K562 (cell line): ENCODE measurements at regions not wholly inside any gene's neighbourhood (a gene's known extent, or its start where the extent isn't known, plus 50 kb on each side); places are given as distances from the start of the nearest gene placed in this dataset.

Experiments
- ATF1 ChIP-seq, 2 experiments: fragments of 450-650 bp in 1 of 2; IDR thresholded peaks; 2 replicates each; pipeline ENCODE4 v1.6.1; 2016; ENCODE audit warnings: missing compliant biosample characterization in 1 of 2, missing genetic modification characterization in 1 of 2
- BACH1 ChIP-seq: fragments of 200-800 bp; sonication (Bioruptor generic); IDR thresholded peaks from 2 replicates; pipeline ENCODE4 v1.6.1; 2016; ENCODE audit warnings: missing genetic modification characterization, missing compliant biosample characterization
- EP300 ChIP-seq: IDR thresholded peaks from 2 replicates; pipeline ENCODE4 v1.6.1; 2012; ENCODE audit warnings: low read length, improper control_type of control experiment
- HDAC3 ChIP-seq: fragments of 450-650 bp; IDR thresholded peaks from 2 replicates; pipeline ENCODE4 v1.6.1; 2018; ENCODE audit warnings: borderline replicate concordance, mild to moderate bottlenecking, moderate library complexity; ENCODE audit not compliant: partially characterized antibody
- HDGF ChIP-seq: fragments of 450-650 bp; IDR thresholded peaks from 2 replicates; pipeline ENCODE4 v1.6.1; 2016
- NFYB ChIP-seq: IDR thresholded peaks from 2 replicates; pipeline ENCODE4 v1.6.1; 2011; ENCODE audit warnings: mild to moderate bottlenecking, moderate library complexity; ENCODE audit not compliant: insufficient read length; ENCODE audit errors: extremely low read depth
- NRF1 ChIP-seq, 2 experiments: fragments of 450-650 bp; IDR thresholded peaks in 1 of 2; conservative IDR thresholded peaks in 1 of 2; 2 replicates each; pipeline ENCODE4 v1.6.1; 2014; ENCODE audit warnings: mild to moderate bottlenecking in 2 of 2
- POLR2A ChIP-seq: fragments of 450-650 bp; conservative IDR thresholded peaks from 2 replicates; pipeline ENCODE4 v1.6.1; 2016
- POLR2AphosphoS5 ChIP-seq: IDR thresholded peaks from 2 replicates; pipeline ENCODE4 v1.6.1; 2011; ENCODE audit warnings: mild to moderate bottlenecking, low read depth, low read length, moderate library complexity; ENCODE audit not compliant: control insufficient read depth, insufficient read depth
- POLR3A ChIP-seq: IDR thresholded peaks from 2 replicates; pipeline ENCODE4 v1.6.1; 2011; ENCODE audit warnings: borderline replicate concordance, mild to moderate bottlenecking, moderate library complexity; ENCODE audit not compliant: insufficient read length, insufficient read depth; ENCODE audit errors: extremely low read depth
- SPI1 ChIP-seq: IDR thresholded peaks from 2 replicates; pipeline ENCODE4 v1.6.1; 2011; ENCODE audit warnings: low read depth, low read length, control low read depth, borderline replicate concordance
- TF ChIP-seq, protein P1 (sequence below): sonication (generic); formaldehyde crosslinking; IDR thresholded peaks from 2 replicates; pipeline ENCODE4 v1.4.0; 2020; ENCODE audit warnings: mild to moderate bottlenecking, missing genetic modification reagents
- TF ChIP-seq, protein P2 (sequence below), 2 experiments: fragments of 450-650 bp; formaldehyde crosslinking in 1 of 2; IDR thresholded peaks; 2 replicates each; pipeline versions ENCODE4 v1.4.0 to v1.6.1; 2014 to 2020; ENCODE audit warnings: mild to moderate bottlenecking in 2 of 2, borderline replicate concordance in 1 of 2, low read depth in 1 of 2

GRCh38 chr5:164893071-164893470, 1387.7 kb downstream of the MAT2B start:
- TF ChIP-seq POLR3A (no peak), EP300 (no peak), POLR2AphosphoS5 (no peak), ATF1 (CRISPR knock-in tag; IDR thresholded peaks at IDR 0.05) (no peak), ATF1 (tag; IDR thresholded peaks at IDR 0.05) (no peak), HDGF (no peak), NFYB (no peak), NRF1 (conservative IDR thresholded peaks at IDR 0.05 in 1 of 2, IDR thresholded peaks at IDR 0.05 in 1 of 2) (no peak), SPI1 (no peak), POLR2A (no peak), HDAC3 (no peak), BACH1 (tag) (no peak)
- TF ChIP-seq, protein P1, sequence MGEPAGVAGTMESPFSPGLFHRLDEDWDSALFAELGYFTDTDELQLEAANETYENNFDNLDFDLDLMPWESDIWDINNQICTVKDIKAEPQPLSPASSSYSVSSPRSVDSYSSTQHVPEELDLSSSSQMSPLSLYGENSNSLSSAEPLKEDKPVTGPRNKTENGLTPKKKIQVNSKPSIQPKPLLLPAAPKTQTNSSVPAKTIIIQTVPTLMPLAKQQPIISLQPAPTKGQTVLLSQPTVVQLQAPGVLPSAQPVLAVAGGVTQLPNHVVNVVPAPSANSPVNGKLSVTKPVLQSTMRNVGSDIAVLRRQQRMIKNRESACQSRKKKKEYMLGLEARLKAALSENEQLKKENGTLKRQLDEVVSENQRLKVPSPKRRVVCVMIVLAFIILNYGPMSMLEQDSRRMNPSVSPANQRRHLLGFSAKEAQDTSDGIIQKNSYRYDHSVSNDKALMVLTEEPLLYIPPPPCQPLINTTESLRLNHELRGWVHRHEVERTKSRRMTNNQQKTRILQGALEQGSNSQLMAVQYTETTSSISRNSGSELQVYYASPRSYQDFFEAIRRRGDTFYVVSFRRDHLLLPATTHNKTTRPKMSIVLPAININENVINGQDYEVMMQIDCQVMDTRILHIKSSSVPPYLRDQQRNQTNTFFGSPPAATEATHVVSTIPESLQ (CRISPR knock-in tag), result no peak
- TF ChIP-seq, protein P2, sequence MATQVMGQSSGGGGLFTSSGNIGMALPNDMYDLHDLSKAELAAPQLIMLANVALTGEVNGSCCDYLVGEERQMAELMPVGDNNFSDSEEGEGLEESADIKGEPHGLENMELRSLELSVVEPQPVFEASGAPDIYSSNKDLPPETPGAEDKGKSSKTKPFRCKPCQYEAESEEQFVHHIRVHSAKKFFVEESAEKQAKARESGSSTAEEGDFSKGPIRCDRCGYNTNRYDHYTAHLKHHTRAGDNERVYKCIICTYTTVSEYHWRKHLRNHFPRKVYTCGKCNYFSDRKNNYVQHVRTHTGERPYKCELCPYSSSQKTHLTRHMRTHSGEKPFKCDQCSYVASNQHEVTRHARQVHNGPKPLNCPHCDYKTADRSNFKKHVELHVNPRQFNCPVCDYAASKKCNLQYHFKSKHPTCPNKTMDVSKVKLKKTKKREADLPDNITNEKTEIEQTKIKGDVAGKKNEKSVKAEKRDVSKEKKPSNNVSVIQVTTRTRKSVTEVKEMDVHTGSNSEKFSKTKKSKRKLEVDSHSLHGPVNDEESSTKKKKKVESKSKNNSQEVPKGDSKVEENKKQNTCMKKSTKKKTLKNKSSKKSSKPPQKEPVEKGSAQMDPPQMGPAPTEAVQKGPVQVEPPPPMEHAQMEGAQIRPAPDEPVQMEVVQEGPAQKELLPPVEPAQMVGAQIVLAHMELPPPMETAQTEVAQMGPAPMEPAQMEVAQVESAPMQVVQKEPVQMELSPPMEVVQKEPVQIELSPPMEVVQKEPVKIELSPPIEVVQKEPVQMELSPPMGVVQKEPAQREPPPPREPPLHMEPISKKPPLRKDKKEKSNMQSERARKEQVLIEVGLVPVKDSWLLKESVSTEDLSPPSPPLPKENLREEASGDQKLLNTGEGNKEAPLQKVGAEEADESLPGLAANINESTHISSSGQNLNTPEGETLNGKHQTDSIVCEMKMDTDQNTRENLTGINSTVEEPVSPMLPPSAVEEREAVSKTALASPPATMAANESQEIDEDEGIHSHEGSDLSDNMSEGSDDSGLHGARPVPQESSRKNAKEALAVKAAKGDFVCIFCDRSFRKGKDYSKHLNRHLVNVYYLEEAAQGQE (IDR thresholded peaks at IDR 0.05; ENCODE audit: borderline replicate concordance), result no peak
- TF ChIP-seq, protein P2 (CRISPR knock-in tag; IDR thresholded peaks at IDR 0.05; ENCODE audit: low read depth), result no peak
